DLD1 (cell line): ENCODE measurements at regions not wholly inside any gene's neighbourhood (a gene's known extent, or its start where the extent isn't known, plus 50 kb on each side); places are given as distances from the start of the nearest gene placed in this dataset.
"Not testable (repeated sequence)": the region's sequence is repeated elsewhere in the genome, so short reads cannot be mapped to it uniquely, and the experiment has no call there.

Source experiments
- in situ Hi-C: cut with HindIII; loops from 2 replicates; pipeline ENCODE4 v1.10.0; 2017; ENCODE audit warnings: low sequenced_read_pairs

GRCh38 chr7:24428676-24429075 lies 144.6 kb upstream of the PALS2 start:
- in situ Hi-C loops, result no loop called here

- in situ Hi-C loops, result no loop called here
Observed at GRCh38 chr7:24432677-24433076, 140.6 kb upstream of the PALS2 start.

- in situ Hi-C loops, result no loop called here
Observed at GRCh38 chr7:24434972-24435371, 138.3 kb upstream of the PALS2 start.

GRCh38 chr7:24436131-24436920 lies 136.9 kb upstream of the PALS2 start:
- in situ Hi-C loops, result no loop called here

GRCh38 chr7:24438232-24438631 lies 135.0 kb upstream of the PALS2 start:
- in situ Hi-C loops, result no loop called here

GRCh38 chr7:24439104-24439503 lies 134.1 kb upstream of the PALS2 start:
- in situ Hi-C loops, result not testable (repeated sequence)

GRCh38 chr7:24440892-24441291 lies 132.4 kb upstream of the PALS2 start:
- in situ Hi-C loops, result no loop called here

GRCh38 chr7:24441314-24442027 lies 131.8 kb upstream of the PALS2 start:
- in situ Hi-C loops, result no loop called here

GRCh38 chr7:24442170-24442777 lies 131.0 kb upstream of the PALS2 start:
- in situ Hi-C loops, result no loop called here

GRCh38 chr7:24444666-24445440 lies 128.4 kb upstream of the PALS2 start:
- in situ Hi-C loops, result no loop called here

- in situ Hi-C loops, result no loop called here
Observed at GRCh38 chr7:24448038-24448437, 125.2 kb upstream of the PALS2 start.

- in situ Hi-C loops, result not testable (repeated sequence)
Observed at GRCh38 chr7:24449416-24449815, 123.8 kb upstream of the PALS2 start.

- in situ Hi-C loops, result no loop called here
Observed at GRCh38 chr7:24455813-24456525, 117.3 kb upstream of the PALS2 start.

- in situ Hi-C loops, result no loop called here
Observed at GRCh38 chr7:24456526-24457218, 116.6 kb upstream of the PALS2 start.

- in situ Hi-C loops, result no loop called here
Observed at GRCh38 chr7:24457219-24457558, 116.1 kb upstream of the PALS2 start.

GRCh38 chr7:24462117-24462516 lies 111.1 kb upstream of the PALS2 start:
- in situ Hi-C loops, result no loop called here

GRCh38 chr7:24462984-24463383 lies 110.3 kb upstream of the PALS2 start:
- in situ Hi-C loops, result no loop called here

GRCh38 chr7:24463474-24463873 lies 109.8 kb upstream of the PALS2 start:
- in situ Hi-C loops, result no loop called here

- in situ Hi-C loops, result loop anchor here (5.0 kb wide), 1 partner anchor 42 kb away; no protein-coding TSS in a partner anchor
Observed at GRCh38 chr7:24464861-24465260, 108.4 kb upstream of the PALS2 start.
